Uterus (tissue), 2 donors: ENCODE measurements at regions not wholly inside any gene's neighbourhood (a gene's known extent, or its start where the extent isn't known, plus 50 kb on each side); places are given as distances from the start of the nearest gene placed in this dataset.

Experiments used
- POLR2A ChIP-seq, 2 donors: fragments of 450-650 bp; IDR thresholded peaks; one replicate each; pipeline ENCODE4 v1.6.1; 2016; ENCODE audit warnings: antibody characterized with exemption in 2 of 2, mild to moderate bottlenecking in 1 of 2, moderate library complexity in 1 of 2
- TF ChIP-seq, protein P1 (sequence below), 4 experiments: fragments of 200-600 bp in 2 of 4; fragments of 450-650 bp in 2 of 4; sonication (generic) in 2 of 4; IDR thresholded peaks; one replicate each; pipeline ENCODE4 v1.5.1; 2016 to 2019; ENCODE audit warnings: antibody characterized with exemption in 4 of 4, mild to moderate bottlenecking in 2 of 4, moderate library complexity in 1 of 4

DNA sequence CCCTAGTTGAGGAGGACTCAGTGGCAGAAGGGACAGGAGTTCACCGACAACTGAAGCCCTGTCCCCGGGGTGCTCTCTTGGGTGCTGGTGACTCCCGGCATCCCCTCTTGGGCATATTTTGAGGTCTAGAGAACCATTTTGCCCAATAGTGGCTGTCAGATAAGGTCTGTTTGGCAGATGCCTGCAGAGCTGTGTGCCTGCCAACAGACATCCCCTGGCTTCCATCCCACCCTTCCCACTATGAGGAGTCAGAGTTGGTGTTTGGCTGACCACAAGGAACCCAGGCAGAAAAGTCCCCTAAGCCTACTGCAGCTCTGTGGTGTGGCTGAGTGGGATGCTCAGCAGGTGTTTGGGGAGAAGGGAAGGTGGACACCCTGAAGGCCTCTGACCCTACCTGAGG, 207.0 kb downstream of the AUH start:
- TF ChIP-seq, protein P1, sequence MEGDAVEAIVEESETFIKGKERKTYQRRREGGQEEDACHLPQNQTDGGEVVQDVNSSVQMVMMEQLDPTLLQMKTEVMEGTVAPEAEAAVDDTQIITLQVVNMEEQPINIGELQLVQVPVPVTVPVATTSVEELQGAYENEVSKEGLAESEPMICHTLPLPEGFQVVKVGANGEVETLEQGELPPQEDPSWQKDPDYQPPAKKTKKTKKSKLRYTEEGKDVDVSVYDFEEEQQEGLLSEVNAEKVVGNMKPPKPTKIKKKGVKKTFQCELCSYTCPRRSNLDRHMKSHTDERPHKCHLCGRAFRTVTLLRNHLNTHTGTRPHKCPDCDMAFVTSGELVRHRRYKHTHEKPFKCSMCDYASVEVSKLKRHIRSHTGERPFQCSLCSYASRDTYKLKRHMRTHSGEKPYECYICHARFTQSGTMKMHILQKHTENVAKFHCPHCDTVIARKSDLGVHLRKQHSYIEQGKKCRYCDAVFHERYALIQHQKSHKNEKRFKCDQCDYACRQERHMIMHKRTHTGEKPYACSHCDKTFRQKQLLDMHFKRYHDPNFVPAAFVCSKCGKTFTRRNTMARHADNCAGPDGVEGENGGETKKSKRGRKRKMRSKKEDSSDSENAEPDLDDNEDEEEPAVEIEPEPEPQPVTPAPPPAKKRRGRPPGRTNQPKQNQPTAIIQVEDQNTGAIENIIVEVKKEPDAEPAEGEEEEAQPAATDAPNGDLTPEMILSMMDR (IDR thresholded peaks at IDR 0.05): no peak
- TF ChIP-seq POLR2A (IDR thresholded peaks at IDR 0.05): no peak
